DLD1 (cell line): ENCODE measurements at regions not wholly inside any gene's neighbourhood (a gene's known extent, or its start where the extent isn't known, plus 50 kb on each side); places are given as distances from the start of the nearest gene placed in this dataset.

Experiments used
- in situ Hi-C: cut with HindIII; loops from 2 replicates; pipeline ENCODE4 v1.10.0; 2017; ENCODE audit warnings: low sequenced_read_pairs

- in situ Hi-C loops: no loop called here
Observed at GRCh38 chr16:54389836-54390494, 103.4 kb upstream of the IRX3 start.

DNA sequence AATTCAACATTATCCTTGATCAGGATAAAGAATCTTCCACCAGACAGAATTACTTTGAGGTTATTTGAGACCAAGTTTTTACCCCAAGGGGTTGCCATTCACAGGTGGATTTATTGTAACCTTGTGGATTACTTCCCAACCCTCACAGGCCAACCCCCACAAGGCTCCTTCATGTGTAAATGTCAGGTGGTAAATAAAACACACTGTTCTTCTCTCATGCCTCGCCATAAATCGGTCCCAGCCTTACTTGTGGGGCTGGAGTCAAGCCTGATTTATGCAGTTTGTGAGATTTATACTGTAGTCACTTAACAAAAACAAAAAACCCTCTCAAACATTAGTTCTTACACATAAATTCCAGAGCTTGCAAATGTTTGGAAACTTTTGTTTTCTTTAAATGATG, 98.6 kb upstream of the IRX3 start:
- in situ Hi-C loops: no loop called here

DNA sequence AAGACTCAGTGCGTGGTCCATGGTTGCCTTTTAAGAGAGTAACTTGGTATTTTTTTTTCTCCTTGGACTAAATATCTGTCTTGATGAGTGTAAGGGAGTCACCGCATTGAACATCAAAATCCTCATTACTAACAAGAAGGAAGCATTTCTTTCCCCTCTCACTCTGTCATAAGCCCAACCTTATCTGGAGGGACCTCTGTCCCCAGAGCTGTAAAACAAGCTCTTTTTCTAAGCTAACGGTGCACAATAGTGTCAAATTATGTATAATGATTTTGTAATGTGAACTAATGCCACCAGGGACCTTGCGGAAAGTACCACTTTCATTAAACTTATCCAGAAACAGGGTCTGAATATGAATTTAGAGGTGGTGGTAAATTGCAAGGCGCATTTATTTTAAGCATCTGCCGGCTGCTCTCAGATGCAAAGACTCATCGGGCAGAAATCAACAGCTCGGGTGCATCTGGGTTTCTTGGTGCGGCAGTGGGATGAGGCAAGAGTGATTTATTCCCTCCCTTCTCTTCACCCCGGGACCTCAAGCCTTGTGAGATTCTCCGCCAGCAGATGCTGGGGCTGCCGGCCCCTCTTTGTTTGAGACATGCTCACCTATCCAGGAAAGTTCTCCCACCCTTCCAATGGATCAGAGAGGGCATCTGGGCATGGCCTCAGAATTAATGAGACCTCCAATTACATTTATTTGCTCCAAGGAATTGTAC, 95.2 kb upstream of the IRX3 start:
- in situ Hi-C loops: no loop called here

DNA sequence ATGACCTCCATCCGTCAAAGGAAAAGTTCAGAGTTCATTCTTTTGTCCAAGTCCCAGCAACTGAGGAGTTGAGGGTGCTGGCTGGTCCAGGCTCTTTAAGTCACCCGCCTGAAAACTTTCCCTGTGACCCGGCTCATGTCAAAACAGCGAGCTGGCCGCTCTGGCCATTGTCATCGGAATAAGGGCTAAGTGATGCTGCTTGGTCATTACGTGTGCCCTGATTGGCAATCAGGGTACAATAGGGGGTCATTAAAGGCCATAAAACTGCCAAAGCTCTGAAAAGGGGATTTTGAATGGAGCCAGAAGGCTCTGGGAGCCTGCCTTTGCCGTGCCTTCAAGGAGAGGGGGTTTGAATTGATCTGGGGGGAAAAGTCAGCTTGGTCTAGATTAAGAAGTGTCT, 88.5 kb upstream of the IRX3 start:
- in situ Hi-C loops: no loop called here

- in situ Hi-C loops: no loop called here
Observed at GRCh38 chr16:54373534-54374520, 87.2 kb upstream of the IRX3 start.

GRCh38 chr16:54370278-54371040, 83.9 kb upstream of the IRX3 start:
- in situ Hi-C loops: no loop called here

GRCh38 chr16:54369861-54370260, 83.3 kb upstream of the IRX3 start:
- in situ Hi-C loops: no loop called here

- in situ Hi-C loops: no loop called here
Observed at GRCh38 chr16:54366943-54367342, 80.4 kb upstream of the IRX3 start.

- in situ Hi-C loops: no loop called here
Observed at GRCh38 chr16:54365990-54366634, 79.5 kb upstream of the IRX3 start.

GRCh38 chr16:54363766-54364165, 77.2 kb upstream of the IRX3 start:
- in situ Hi-C loops: no loop called here

DNA sequence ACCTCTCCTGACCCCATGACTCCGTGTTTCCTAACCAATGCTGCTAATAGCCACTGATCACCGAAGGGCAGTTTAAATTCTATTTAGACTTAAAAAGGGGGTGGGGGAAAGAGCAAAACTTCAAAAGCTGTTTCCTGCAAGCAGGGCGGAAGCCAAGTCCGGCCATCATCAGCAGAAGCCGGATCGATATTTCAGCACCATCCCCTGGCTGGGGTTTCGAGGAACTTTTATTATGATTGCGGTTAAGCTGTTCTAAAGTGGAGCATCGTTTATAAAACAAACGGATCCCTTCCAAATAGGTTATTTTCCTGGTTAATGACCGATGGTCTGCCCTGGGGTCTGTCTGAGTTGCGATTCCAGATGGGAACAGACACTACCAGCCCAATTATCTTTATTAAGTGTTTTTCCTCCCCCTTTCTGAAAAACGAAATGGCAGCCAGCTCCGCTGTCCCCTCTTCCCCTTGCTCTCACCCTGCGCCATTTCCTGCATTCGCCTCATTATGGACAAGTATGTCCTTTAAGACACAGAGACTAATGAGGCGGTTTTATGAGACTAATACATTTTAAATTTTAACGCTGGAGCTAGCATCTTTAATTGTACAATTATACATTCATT, 76.1 kb upstream of the IRX3 start:
- in situ Hi-C loops: no loop called here

DNA sequence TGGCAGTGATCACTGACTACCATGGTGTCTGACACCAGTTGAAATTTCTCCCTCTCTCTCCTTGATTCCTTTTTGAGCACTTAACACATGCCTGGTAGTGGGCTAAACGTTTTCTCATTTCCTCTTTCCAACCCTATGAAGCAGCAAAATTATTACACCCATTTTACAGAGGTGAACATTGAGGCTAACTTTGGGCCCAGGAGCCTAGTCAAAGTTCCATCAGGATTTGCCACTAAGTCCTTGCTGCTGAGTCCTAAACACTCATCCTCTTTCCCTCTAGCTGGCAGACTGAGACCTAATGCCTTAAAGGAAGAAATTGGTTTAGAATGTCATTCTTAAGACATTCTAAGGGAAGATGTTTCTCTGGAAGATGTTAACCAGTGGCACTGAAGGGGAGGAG, 74.7 kb upstream of the IRX3 start:
- in situ Hi-C loops: no loop called here

- in situ Hi-C loops: no loop called here
Observed at GRCh38 chr16:54360681-54361080, 74.1 kb upstream of the IRX3 start.

- in situ Hi-C loops: no loop called here
Observed at GRCh38 chr16:54359555-54359954, 73.0 kb upstream of the IRX3 start.

GRCh38 chr16:54359081-54359480, 72.5 kb upstream of the IRX3 start:
- in situ Hi-C loops: no loop called here

DNA sequence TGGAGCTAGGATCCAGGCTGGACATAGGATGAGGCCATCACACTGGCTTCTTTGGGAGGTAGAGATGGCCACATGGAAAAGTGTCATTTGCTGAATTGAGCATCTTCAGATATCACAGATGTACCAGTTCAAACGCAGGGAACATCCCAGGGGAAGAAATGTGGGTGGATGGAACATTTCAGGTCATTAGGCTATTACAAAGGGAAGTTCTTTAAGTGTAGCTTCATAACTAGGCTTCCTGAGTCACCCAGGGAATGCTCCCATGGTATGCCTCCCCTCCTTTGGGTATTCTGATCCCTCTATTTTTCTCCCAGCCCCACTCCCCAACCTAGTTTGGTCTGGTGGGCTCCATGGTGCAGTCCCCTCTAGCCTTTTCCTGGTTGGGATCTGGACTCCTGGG, 69.8 kb upstream of the IRX3 start:
- in situ Hi-C loops: no loop called here

- in situ Hi-C loops: no loop called here
Observed at GRCh38 chr16:54355251-54355650, 68.7 kb upstream of the IRX3 start.

DNA sequence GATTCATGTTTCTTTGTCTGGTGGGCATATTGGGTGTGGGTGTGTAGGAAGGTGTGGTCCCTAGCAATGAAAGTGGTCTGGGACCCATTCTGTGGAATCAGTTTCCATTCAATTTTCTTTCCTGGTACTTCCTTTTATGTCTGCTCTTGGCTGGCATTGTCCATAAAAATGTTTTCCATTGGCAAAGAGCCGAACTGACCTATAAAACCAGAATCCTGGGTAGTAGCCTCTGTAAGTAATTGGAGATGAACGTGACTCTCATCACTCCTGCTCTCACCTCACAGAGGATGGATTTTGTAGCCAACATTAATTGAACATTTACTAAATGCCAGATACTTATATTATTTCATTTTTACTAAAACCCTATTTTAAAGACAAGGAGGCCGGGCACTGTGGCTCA, 66.5 kb upstream of the IRX3 start:
- in situ Hi-C loops: no loop called here

- in situ Hi-C loops: no loop called here
Observed at GRCh38 chr16:54351171-54351570, 64.6 kb upstream of the IRX3 start.

DNA sequence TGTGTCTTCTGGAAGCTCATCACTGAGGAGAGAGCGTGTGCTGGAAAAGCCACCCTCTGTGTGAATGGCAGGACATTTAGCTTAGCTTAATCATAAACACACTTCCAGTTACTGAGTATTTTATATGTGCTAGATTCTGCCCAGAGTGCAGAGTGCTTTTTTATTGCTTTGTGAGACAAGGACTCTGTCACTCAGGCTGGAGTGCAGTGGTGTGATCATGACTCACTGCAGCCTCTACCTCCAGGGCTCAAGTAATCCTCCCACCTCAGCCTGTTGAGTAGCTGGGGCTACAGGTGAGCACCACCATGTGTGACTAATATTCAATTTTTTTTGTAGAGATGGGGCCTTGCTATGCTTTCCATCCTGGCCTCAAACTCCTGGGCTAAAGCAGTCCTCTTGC, 61.4 kb upstream of the IRX3 start:
- in situ Hi-C loops: no loop called here
